Muscle of arm (tissue), 1 donor: ENCODE measurements at regions not wholly inside any gene's neighbourhood (a gene's known extent, or its start where the extent isn't known, plus 50 kb on each side); places are given as distances from the start of the nearest gene placed in this dataset.

ENCODE experiments used
- DNase-seq: peaks from one replicate; pipeline ENCODE4 v3.0.0-alpha.2; 2013

GRCh38 chr10:128854204-128854603 lies 612.8 kb upstream of the MGMT start:
- DNase-seq: no peak

- DNase-seq: peak; percentile 92
Observed at GRCh38 chr10:128854963-128855362, 612.1 kb upstream of the MGMT start.

DNA sequence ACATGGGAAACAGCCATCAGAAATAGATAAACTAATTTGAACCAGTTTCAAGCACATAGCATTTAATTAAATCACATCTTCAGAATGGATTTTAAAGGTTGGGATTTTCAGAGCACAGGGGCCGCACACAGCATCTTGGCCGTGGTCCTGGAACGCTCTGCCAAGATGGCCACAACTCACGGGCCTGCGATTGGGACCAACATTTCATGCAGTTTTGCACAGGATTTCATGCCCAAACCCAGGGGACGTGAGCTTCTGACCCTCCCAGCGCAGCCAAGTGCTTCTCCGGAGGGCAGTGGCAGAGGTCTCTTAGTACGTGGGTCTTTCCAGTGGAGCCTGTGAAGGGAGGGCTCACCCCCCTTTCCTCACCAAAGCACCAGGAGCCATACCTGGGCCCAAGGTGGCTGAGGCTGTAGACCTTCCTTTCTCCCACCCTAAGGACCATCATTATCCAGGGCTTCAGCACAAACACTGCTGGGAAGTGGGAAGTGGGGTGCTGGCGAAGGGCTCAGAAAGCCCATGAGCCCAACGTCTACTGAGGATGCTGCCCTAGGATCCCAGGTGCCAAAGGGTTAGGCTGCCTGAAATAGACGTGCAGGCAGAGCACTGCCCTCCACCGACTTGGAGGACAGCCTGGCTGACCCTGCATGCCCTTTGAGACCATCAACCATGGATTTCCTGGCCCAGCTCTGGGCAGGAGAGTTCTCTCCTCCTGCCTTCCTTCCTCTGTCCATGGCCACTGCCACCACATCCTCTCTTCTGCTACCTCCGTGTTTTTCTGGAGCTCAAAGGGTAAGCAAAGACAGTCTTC lies 611.2 kb upstream of the MGMT start:
- DNase-seq: no peak

GRCh38 chr10:128859738-128860386 lies 607.2 kb upstream of the MGMT start:
- DNase-seq: no peak

DNA sequence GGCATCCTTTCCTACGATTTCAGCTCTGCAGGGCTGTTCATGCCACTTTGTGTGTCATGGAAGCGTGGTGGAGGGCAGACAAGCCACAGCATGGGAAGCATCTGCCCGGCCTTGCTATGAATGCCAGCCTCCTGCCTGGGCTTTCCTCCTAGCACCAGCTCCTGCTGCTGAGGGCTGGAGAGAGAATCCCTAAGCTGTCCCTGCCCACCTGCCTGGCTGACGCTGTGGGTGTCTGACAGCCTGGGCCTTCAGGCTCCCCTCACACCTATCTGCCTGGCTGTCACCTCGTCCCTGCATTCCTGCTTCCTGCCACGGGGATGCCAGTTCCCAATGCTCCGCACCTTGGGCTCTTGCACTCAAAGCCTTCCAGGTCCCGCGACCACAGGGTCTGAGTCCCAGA lies 606.5 kb upstream of the MGMT start:
- no peak for DNase-seq

DNA sequence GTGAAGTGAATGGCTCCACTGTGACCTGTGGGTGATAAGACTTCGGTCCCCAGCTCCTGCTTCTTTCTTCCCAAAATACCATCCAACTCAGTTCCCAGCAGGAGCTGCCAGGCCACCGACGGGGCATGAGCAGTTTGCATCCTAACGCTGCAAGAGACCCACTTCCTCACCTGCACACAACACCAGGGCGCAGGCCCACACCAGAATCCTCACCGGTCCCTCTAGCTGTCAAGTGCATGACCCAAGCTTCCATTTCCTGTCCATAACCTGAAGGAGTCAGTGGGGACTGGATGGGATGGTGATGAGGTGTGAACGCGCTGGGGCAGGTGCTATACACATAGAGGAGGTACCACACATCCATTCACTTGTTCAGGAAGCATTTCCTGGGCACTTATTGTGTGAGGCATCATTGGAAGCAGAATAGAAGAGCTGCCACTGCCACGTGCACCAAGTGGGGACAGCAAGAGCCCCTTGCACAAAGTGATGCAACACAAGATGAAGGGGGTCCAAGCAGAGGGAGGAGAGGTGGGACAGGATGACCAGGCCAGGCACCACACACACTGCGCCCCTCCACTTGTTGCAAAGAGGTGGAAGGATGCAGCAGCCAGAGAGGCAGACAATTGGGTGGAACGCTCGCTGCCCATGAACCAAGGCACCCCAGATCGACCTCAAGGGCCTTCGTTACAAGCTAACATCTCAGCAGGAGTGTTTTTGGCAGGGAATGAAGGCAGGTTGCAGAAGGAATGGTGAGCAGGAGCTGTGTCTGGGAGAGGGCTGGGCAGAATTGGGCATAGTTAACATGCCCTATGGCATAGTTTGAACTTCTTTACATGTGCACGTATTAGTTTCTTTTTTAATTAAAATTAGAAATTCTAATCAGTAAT lies 605.8 kb upstream of the MGMT start:
- DNase-seq: no peak

DNA sequence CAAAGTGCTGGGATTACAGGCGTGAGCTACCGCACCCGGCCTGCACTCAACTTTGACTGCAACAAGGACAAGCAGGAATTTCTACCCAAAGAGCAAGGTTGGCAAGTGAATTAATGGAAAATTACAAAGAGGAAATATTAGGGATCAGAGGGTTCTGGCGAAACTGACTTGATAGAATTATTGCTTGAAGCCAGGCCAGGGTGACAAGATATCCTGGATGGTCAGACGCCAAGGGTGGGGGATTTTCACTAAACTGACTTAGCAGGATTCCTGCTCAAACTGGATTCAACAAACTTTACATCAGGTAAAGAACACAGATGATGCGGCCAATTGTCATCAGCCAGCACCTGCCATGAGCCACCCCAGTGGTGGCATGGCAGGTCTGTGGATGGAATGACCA lies 603.6 kb upstream of the MGMT start:
- no peak for DNase-seq

DNA sequence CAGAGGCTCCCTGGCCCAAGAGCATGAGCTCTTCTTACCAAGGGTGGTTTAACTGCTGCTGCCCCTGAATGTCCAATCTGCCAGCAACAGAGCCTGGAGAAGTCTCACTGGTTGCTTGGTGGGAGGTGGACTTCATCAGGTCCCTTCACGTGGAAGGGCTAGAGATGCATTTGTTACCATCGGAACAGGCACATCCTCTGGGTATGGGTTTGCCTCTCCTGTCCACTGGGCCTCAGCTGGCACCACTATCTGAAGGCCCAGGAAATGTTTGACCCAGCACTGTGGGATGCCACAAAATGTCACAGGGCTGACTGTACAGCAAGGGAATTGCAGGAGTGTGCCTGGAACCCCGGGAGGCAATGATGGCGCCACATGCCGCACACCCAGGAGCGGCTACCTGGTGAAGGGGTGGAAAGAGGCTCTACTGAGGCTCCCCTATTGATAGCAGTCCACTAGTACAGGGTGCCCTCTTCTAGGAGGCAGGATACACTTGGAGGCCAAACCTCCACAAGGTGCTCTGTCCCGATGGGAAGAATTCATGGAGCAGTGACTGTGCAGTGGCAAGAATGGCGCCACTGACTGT lies 603.1 kb upstream of the MGMT start:
- no peak for DNase-seq

GRCh38 chr10:128864554-128865295 lies 602.3 kb upstream of the MGMT start:
- no peak for DNase-seq

DNA sequence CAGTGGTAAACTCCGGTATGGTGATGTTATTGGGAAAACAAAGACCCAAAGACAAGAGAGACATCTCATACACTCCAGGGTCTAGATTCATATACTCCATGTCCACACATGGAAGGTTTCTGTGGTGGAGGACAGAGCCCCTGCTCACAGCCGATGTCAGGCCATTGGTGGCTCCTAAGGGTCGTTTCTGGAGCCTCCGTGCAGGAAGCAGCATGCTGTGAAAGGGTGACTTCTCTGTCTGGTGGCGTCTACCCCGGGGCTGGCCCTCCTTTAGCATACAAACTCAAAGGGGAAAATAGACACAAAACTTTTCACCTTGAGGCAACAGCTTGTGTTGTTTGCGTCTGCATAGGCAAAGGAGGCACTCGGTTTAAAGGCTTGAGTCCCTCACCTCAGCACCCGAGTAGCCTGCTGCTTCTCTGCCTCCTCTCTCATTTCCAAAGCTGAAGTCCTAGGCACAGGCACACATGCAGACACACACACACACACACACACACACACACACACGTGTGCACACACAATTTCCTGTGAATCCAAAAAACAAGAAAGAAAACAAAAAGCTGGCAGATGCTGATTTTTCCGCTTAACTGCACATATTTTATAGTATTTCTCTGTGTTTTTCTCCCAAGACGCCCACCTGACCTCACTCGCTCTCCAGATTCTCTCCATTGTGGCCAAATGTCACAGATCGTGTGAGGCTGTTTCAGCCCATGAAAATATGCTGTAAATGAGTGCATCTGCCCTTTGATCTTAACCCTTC lies 601.4 kb upstream of the MGMT start:
- DNase-seq: peak; percentile 84

GRCh38 chr10:128866551-128866950 lies 600.5 kb upstream of the MGMT start:
- DNase-seq: no peak

- no peak for DNase-seq
Observed at GRCh38 chr10:128867210-128867609, 599.8 kb upstream of the MGMT start.

DNA sequence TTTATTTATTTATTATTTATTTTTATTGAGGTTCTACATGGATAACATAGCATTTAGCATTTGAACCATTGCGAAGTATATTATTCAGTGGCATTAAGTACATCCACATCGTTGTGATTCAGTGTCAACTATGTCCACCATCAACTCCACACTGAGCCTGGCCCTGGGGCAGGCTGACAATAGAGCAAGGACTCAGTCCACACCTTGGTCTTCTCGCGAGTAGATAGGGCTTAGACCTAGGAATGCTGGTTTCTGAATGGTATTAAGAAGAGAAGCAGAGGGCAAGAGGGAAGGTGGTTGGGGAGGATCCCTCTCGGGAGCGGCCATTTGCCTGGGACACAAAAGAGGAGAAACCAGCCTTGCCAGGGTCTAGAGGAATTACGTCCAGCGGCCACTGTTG lies 599.2 kb upstream of the MGMT start:
- no peak for DNase-seq

- no peak for DNase-seq
Observed at GRCh38 chr10:128868481-128868880, 598.6 kb upstream of the MGMT start.

DNA sequence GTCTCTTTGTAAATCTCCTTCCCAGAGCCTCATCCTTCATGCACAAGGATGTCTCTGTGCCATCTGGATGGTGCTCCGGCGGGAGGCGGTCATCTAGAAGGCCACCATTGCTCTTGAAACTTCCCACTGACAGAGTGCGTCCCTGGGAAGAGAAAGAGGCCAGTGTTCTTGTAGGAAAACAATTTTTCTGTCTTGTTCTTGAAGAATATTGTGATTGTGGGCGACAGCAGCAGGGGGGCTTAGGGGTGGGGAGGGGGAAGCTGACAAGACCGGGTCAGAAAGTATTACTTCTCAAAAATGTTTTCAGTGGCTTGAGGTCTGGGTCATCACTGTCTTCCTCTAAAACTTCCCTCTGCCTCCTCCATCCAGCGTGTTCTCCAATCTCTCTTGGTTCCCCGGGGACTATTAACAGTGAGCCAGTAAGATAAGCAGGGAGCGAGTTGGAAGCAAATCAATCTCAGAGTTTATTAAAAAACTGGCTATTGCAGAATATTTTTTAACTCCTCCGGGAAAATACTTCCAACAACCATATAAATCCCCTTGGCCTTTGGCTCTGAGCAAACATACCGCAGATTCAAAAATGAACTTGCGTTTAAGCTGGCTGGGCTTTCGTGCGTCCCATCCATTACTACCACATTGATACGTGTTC lies 597.8 kb upstream of the MGMT start:
- DNase-seq: no peak

DNA sequence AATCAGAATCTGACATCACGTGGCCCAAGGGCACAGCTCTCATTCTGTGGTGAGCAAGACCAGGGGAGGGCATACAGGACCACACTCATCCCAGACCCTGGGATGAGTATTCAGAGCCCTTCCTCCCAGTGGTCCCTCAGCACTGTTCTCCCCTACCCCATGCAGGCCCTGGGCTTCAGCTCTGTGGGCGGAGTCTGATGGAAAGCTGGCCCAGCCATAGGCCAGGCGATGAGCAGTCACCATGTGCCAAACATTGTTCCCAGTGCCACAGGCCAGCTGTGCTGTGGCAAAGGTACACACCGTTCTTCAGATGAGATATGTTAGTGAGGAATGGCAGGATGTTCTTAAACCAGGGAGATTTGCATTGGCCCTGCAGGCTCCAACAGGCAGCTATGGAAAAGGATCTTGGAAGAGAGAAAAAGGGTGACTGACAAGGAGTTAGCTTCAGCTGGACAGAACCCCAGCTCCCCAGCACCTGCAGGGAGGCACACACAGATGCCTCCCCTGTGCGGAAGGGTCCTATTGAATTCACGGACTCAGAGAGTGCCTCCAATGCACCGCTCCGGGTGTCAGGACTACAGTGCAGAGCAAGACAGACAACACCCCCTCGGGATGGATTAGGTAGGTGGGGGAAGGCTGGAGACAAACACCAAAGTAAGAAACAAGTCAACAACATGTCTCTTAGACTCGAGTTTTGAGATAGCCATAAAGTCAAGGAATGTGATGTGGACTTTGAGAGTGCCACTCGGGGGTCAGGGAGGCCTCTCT lies 596.0 kb upstream of the MGMT start:
- no peak for DNase-seq

GRCh38 chr10:128871671-128872231 lies 595.3 kb upstream of the MGMT start:
- no peak for DNase-seq

- no peak for DNase-seq
Observed at GRCh38 chr10:128873411-128874054, 593.5 kb upstream of the MGMT start.
